GM12878 (cell line): ENCODE measurements at regions not wholly inside any gene's neighbourhood (a gene's known extent, or its start where the extent isn't known, plus 50 kb on each side); places are given as distances from the start of the nearest gene placed in this dataset.

Experiments
- ATAC-seq: fragments of 200-7000 bp; cut with Tn5 transposase; 3 replicates; pipeline ENCODE4 v1.9.1; 2020; ENCODE audit warnings: mild to moderate bottlenecking, moderate library complexity
- BruUV-seq: library from RNA; stranded (reverse); fragments of 400-500 nt; replicated peaks from 2 replicates; lab custom pipeline; 2021; lab: Mats Ljungman, UMichigan
- CTCF ChIA-PET: fragments of 300-600 bp; sonication (Branson Sonifier 250); formaldehyde crosslinking; extraction: SDS; loops from one replicate; lab custom pipeline; 2021; ENCODE audit warnings: inconsistent platforms; lab: Yijun Ruan, JAX
- POLR2A ChIA-PET: fragments of 350-600 bp; formaldehyde crosslinking; extraction: SDS; loops from one replicate; lab custom pipeline; 2021; ENCODE audit warnings: inconsistent platforms; lab: Charles Lee
- RAD21 ChIA-PET: fragments of 300-600 bp; sonication (Branson Sonifier 250); formaldehyde crosslinking; loops from one replicate; lab custom pipeline; 2023; ENCODE audit warnings: antibody characterized with exemption; ENCODE audit not compliant: unreplicated experiment; lab: Charles Lee
- SMC1A ChIA-PET: fragments of 300-600 bp; sonication (Branson Sonifier 250); formaldehyde crosslinking; loops from one replicate; lab custom pipeline; 2023; ENCODE audit not compliant: unreplicated experiment, uncharacterized antibody; lab: Charles Lee
- DNase-seq: peaks from one replicate; pipeline ENCODE4 v3.0.0-alpha.2; 2011; ENCODE audit warnings: low read depth, low spot score
- FAIRE-seq: peaks from 3 replicates; lab custom pipeline; 2011; peaks lifted over from hg19 to GRCh38; lab: Jason Lieb, UNC
- H2AFZ ChIP-seq: 2 replicates; pipeline ENCODE4 v1.6.0; 2011; ENCODE audit warnings: low read depth, low read length, control low read depth; ENCODE audit not compliant: control insufficient read depth
- H3K27ac ChIP-seq: 2 replicates; pipeline ENCODE4 v1.5.1; 2011; ENCODE audit warnings: control low read depth; ENCODE audit not compliant: control insufficient read depth, insufficient read depth
- H3K27me3 ChIP-seq, 2 experiments: replicated peaks in 1 of 2; 2 replicates each; pipeline versions ENCODE4 v1.6.0 to v1.6.1; 2011; ENCODE audit warnings: low read length in 1 of 2; ENCODE audit not compliant: control insufficient read depth in 2 of 2, insufficient read depth in 2 of 2
- H3K36me3 ChIP-seq, 2 experiments: 2 replicates each; pipeline ENCODE4 v1.5.1; 2011; ENCODE audit warnings: low read length in 1 of 2; ENCODE audit not compliant: control insufficient read depth in 2 of 2, insufficient read depth in 2 of 2
- H3K4me1 ChIP-seq: 2 replicates; pipeline ENCODE4 v1.6.1; 2011; ENCODE audit warnings: mild to moderate bottlenecking, low read length, moderate library complexity, mixed read lengths; ENCODE audit not compliant: control insufficient read depth, insufficient read depth
- H3K4me2 ChIP-seq: 2 replicates; pipeline ENCODE4 v1.6.0; 2011; ENCODE audit warnings: control low read depth; ENCODE audit not compliant: control insufficient read depth, insufficient read depth
- H3K4me3 ChIP-seq: fragments of 200-600 bp; sonication (generic); 2 replicates; pipeline ENCODE4 v1.5.1; 2016
- H3K79me2 ChIP-seq: 2 replicates; pipeline ENCODE4 v1.6.0; 2011; ENCODE audit warnings: low read length; ENCODE audit not compliant: control insufficient read depth, insufficient read depth
- H3K9ac ChIP-seq: 2 replicates; pipeline ENCODE4 v1.8.0; 2011; ENCODE audit warnings: low read length, control low read depth, mixed read lengths; ENCODE audit not compliant: control insufficient read depth, insufficient read depth
- H3K9me3 ChIP-seq: replicated peaks from 3 replicates; pipeline ENCODE4 v1.5.1; 2011; ENCODE audit warnings: mild to moderate bottlenecking, low read length; ENCODE audit not compliant: control insufficient read depth, insufficient read depth
- H4K20me1 ChIP-seq: 2 replicates; pipeline ENCODE4 v1.6.0; 2011; ENCODE audit not compliant: control insufficient read depth, insufficient read depth
- BRCA1 ChIP-seq: IDR thresholded peaks from 2 replicates; pipeline ENCODE4 v1.6.1; 2011; ENCODE audit warnings: low read depth, low read length, improper control_type of control experiment
- CBX5 ChIP-seq: sonication (generic); IDR thresholded peaks from 2 replicates; pipeline ENCODE4 v1.6.1; 2016; ENCODE audit warnings: low read depth, moderate library complexity, mild to moderate bottlenecking, inconsistent platforms
- E2F8 ChIP-seq: fragments of 450-650 bp; IDR thresholded peaks from 2 replicates; pipeline ENCODE4 v1.6.1; 2018; ENCODE audit warnings: mild to moderate bottlenecking, low read depth, moderate library complexity; ENCODE audit not compliant: partially characterized antibody
- EP300 ChIP-seq, 2 experiments: fragments of 150-350 bp in 1 of 2; IDR thresholded peaks; 2 replicates each; pipeline ENCODE4 v1.6.1; 2011 to 2012; ENCODE audit warnings: low read depth in 2 of 2, low read length in 2 of 2, borderline replicate concordance in 1 of 2, improper control_type of control experiment in 1 of 2, inconsistent platforms in 1 of 2; ENCODE audit not compliant: control insufficient read depth in 1 of 2
- FOXM1 ChIP-seq: IDR thresholded peaks from 2 replicates; pipeline ENCODE4 v1.6.1; 2012; ENCODE audit warnings: low read depth, mild to moderate bottlenecking, inconsistent platforms, low read length, moderate library complexity
- SP1 ChIP-seq: IDR thresholded peaks from one replicate; pipeline ENCODE4 v1.6.1; 2011; ENCODE audit warnings: low read depth, low read length
- STAT3 ChIP-seq: IDR thresholded peaks from 2 replicates; pipeline ENCODE4 v1.6.1; 2011; ENCODE audit warnings: low read depth, low read length, improper control_type of control experiment
- TARDBP ChIP-seq: IDR thresholded peaks from 2 replicates; pipeline ENCODE4 v1.6.1; 2016; ENCODE audit warnings: borderline replicate concordance
- WRNIP1 ChIP-seq: IDR thresholded peaks from 2 replicates; pipeline ENCODE4 v1.6.1; 2011; ENCODE audit warnings: low read depth, low read length, improper control_type of control experiment, borderline replicate concordance
- WGBS: methylation state at CpG from one replicate; pipeline ENCODE4 v1.1.6; 2016; ENCODE audit warnings: low lambda C conversion rate; ENCODE audit not compliant: insufficient replicate concordance, insufficient coverage; ENCODE audit errors: missing lambda C conversion rate; 5-methylcytosine and 5-hydroxymethylcytosine counted together
- in situ Hi-C: fragments of 300-500 bp; cut with MboI; formaldehyde crosslinking; loops from 9 replicates; pipeline ENCODE4 v1.14.3; 2018; ENCODE audit warnings: mixed read lengths
- intact Hi-C: fragments of 100-400 bp; cut with micrococcal nuclease; formaldehyde crosslinking; loops from one replicate; pipeline ENCODE4 v1.14.2; 2022; ENCODE audit not compliant: unreplicated experiment

DNA sequence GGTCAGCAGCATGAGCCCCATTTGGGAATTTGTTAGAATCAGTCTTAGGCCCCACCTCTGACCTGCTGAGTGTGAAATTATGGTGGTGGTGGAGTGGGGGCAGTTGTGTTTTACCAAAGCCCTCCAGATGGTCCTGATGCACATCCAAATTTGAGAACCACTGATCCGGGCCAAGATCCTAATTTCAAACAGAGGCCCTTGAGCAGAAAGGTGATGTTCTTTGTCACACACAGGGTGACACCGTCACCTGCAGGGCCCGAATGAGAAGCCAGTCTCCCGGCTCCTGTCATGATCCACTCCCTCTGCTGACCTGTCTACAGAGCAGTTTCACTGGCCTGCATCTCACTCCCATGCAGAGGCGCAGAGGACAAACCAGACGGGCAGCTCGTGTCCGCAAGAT is 129.9 kb downstream of the TRIM43 start:
- ChIA-PET CTCF (no interaction called here), POLR2A (no interaction called here), RAD21 (no interaction called here), SMC1A (no interaction called here)
- ATAC-seq, result no peak
- no peak for FAIRE-seq
- no peaks in the 10 kb centered on the region for H4K20me1 ChIP-seq
- no peak overlapping the region for H3K9ac ChIP-seq
- DNase-seq, result no peak
- H3K36me3 ChIP-seq, result no peaks in the 10 kb centered on the region
- H3K9me3 ChIP-seq, result no peaks in the 10 kb centered on the region
- no peaks in the 10 kb centered on the region for H3K27me3 ChIP-seq
- no peak overlapping the region for H2AFZ ChIP-seq
- H3K27ac ChIP-seq, result no peak overlapping the region
- H3K4me1 ChIP-seq, result no peaks in the 10 kb centered on the region
- H3K4me2 ChIP-seq, result no peak overlapping the region
- BruUV-seq, result no TSS peak
- no peak overlapping the region for H3K4me3 ChIP-seq
- in situ Hi-C loops (no loop called here), intact Hi-C loops (no loop called here)
- no peaks in the 10 kb centered on the region for H3K79me2 ChIP-seq
- 52% methylated on average over 8 of the region's 8 CpGs for WGBS
- no peak for TF ChIP-seq TARDBP
- TF ChIP-seq SP1, result no peak
- no peak for TF ChIP-seq BRCA1
- TF ChIP-seq EP300 (IDR thresholded peaks at IDR 0.05; ENCODE audit: borderline replicate concordance in 1 of 2, control insufficient read depth in 1 of 2, low read depth in 2 of 2, low read length in 2 of 2), result no peak
- TF ChIP-seq WRNIP1, result no peak
- no peak for TF ChIP-seq FOXM1
- TF ChIP-seq STAT3, result no peak
- no peak for TF ChIP-seq E2F8
- TF ChIP-seq CBX5, result no peak
- TF ChIP-seq, all 136 proteins: peak for 0
